ENCODE measurements at regions not wholly inside any gene's neighbourhood (a gene's known extent, or its start where the extent isn't known, plus 50 kb on each side); places are given as distances from the start of the nearest gene placed in this dataset.

- no peak overlapping the region for H3K27ac ChIP-seq (ENCODE audit: low read depth, low read length)
- no peak for DNase-seq (ENCODE audit: insufficient read length, low spot score, missing footprints)
- H3K9me3 ChIP-seq (ENCODE audit: low read depth, low read length), result no peaks in the 10 kb centered on the region
- H3K79me2 ChIP-seq (ENCODE audit: insufficient read depth, low read length), result no peaks in the 10 kb centered on the region
- H3K36me3 ChIP-seq (ENCODE audit: insufficient read depth, low read length), result no peaks in the 10 kb centered on the region
- H4K20me1 ChIP-seq (ENCODE audit: insufficient read depth, low read length), result no peaks in the 10 kb centered on the region
- H3K4me2 ChIP-seq (ENCODE audit: insufficient read depth, low read length), result no peak overlapping the region
- H3K4me3 ChIP-seq (ENCODE audit: insufficient read depth, low read length), result no peak overlapping the region
- no peaks in the 10 kb centered on the region for H3K27me3 ChIP-seq (ENCODE audit: insufficient read depth, low read length)
- no peak for TF ChIP-seq CTCF (IDR thresholded peaks at IDR 0.05; ENCODE audit: extremely low read depth, low read depth, low read length)
- H3K4me1 ChIP-seq (ENCODE audit: insufficient read depth, low read length), result no peaks in the 10 kb centered on the region
- H2AFZ ChIP-seq (ENCODE audit: low read length), result no peak overlapping the region
Measured at GRCh38 chr1:95948023-95948422, 714.0 kb downstream of the RWDD3 start.

- no peaks in the 10 kb centered on the region for H4K20me1 ChIP-seq (ENCODE audit: insufficient read depth, low read length)
- no peak overlapping the region for H3K4me3 ChIP-seq (ENCODE audit: insufficient read depth, low read length)
- H3K36me3 ChIP-seq (ENCODE audit: insufficient read depth, low read length), result no peaks in the 10 kb centered on the region
- DNase-seq (ENCODE audit: insufficient read length, low spot score, missing footprints), result no peak
- H3K4me2 ChIP-seq (ENCODE audit: insufficient read depth, low read length), result no peak overlapping the region
- H3K27ac ChIP-seq (ENCODE audit: low read depth, low read length), result no peak overlapping the region
- peak overlapping the region; percentile 62 for H2AFZ ChIP-seq (ENCODE audit: low read length)
- no peaks in the 10 kb centered on the region for H3K27me3 ChIP-seq (ENCODE audit: insufficient read depth, low read length)
- H3K79me2 ChIP-seq (ENCODE audit: insufficient read depth, low read length), result no peaks in the 10 kb centered on the region
- no peaks in the 10 kb centered on the region for H3K9me3 ChIP-seq (ENCODE audit: low read depth, low read length)
- H3K4me1 ChIP-seq (ENCODE audit: insufficient read depth, low read length), result no peaks in the 10 kb centered on the region
- no peak for TF ChIP-seq CTCF (IDR thresholded peaks at IDR 0.05; ENCODE audit: extremely low read depth, low read depth, low read length)
Measured at GRCh38 chr1:95951371-95952102, 717.5 kb downstream of the RWDD3 start.

- H3K36me3 ChIP-seq (ENCODE audit: insufficient read depth, low read length), result no peaks in the 10 kb centered on the region
- no peaks in the 10 kb centered on the region for H3K9me3 ChIP-seq (ENCODE audit: low read depth, low read length)
- no peaks in the 10 kb centered on the region for H3K79me2 ChIP-seq (ENCODE audit: insufficient read depth, low read length)
- H3K4me2 ChIP-seq (ENCODE audit: insufficient read depth, low read length), result no peak overlapping the region
- peak overlapping the region; percentile 22 for H2AFZ ChIP-seq (ENCODE audit: low read length)
- H3K27ac ChIP-seq (ENCODE audit: low read depth, low read length), result no peak overlapping the region
- no peaks in the 10 kb centered on the region for H3K4me1 ChIP-seq (ENCODE audit: insufficient read depth, low read length)
- no peaks in the 10 kb centered on the region for H4K20me1 ChIP-seq (ENCODE audit: insufficient read depth, low read length)
- no peak for DNase-seq (ENCODE audit: insufficient read length, low spot score, missing footprints)
- TF ChIP-seq CTCF (IDR thresholded peaks at IDR 0.05; ENCODE audit: extremely low read depth, low read depth, low read length), result peak; percentile 19
- no peak overlapping the region for H3K4me3 ChIP-seq (ENCODE audit: insufficient read depth, low read length)
- H3K27me3 ChIP-seq (ENCODE audit: insufficient read depth, low read length), result no peaks in the 10 kb centered on the region
Measured at GRCh38 chr1:95953015-95953414, 719.0 kb downstream of the RWDD3 start.

- H4K20me1 ChIP-seq (ENCODE audit: insufficient read depth, low read length), result no peaks in the 10 kb centered on the region
- no peaks in the 10 kb centered on the region for H3K79me2 ChIP-seq (ENCODE audit: insufficient read depth, low read length)
- H3K4me1 ChIP-seq (ENCODE audit: insufficient read depth, low read length), result no peaks in the 10 kb centered on the region
- no peak overlapping the region for H2AFZ ChIP-seq (ENCODE audit: low read length)
- DNase-seq (ENCODE audit: insufficient read length, low spot score, missing footprints), result no peak
- H3K27ac ChIP-seq (ENCODE audit: low read depth, low read length), result no peak overlapping the region
- no peak for TF ChIP-seq CTCF (IDR thresholded peaks at IDR 0.05; ENCODE audit: extremely low read depth, low read depth, low read length)
- no peaks in the 10 kb centered on the region for H3K36me3 ChIP-seq (ENCODE audit: insufficient read depth, low read length)
- H3K27me3 ChIP-seq (ENCODE audit: insufficient read depth, low read length), result no peaks in the 10 kb centered on the region
- no peaks in the 10 kb centered on the region for H3K9me3 ChIP-seq (ENCODE audit: low read depth, low read length)
- no peak overlapping the region for H3K4me3 ChIP-seq (ENCODE audit: insufficient read depth, low read length)
- H3K4me2 ChIP-seq (ENCODE audit: insufficient read depth, low read length), result no peak overlapping the region
Measured at GRCh38 chr1:95954585-95954984, 720.6 kb downstream of the RWDD3 start.
